Right atrium auricular region (tissue), 2 donors: ENCODE measurements at regions not wholly inside any gene's neighbourhood (a gene's known extent, or its start where the extent isn't known, plus 50 kb on each side); places are given as distances from the start of the nearest gene placed in this dataset.
"Not testable (repeated sequence)": the region's sequence is repeated elsewhere in the genome, so short reads cannot be mapped to it uniquely, and the experiment has no call there.

Experiments
- DNase-seq: peaks from one replicate; pipeline ENCODE4 v3.0.0-alpha.2; 2019; ENCODE audit warnings: low spot score
- H3K27ac ChIP-seq, 2 donors: fragments of 200-600 bp; sonication (generic); 1 replicate in 1 of 2; 2 replicates in 1 of 2; pipeline ENCODE4 v1.5.1; 2016 to 2019
- H3K27me3 ChIP-seq, 2 donors: fragments of 200-600 bp; sonication (generic); one replicate each; pipeline versions ENCODE4 v1.5.1 to v1.6.0; 2017 to 2019
- H3K36me3 ChIP-seq: fragments of 200-600 bp; sonication (generic); one replicate; pipeline ENCODE4 v1.5.1; 2016
- H3K4me1 ChIP-seq, 2 donors: fragments of 200-600 bp; sonication (generic); one replicate each; pipeline versions ENCODE4 v1.5.1 to v1.6.0; 2017 to 2019
- H3K4me3 ChIP-seq, 2 donors: fragments of 200-600 bp; sonication (generic); 1 replicate in 1 of 2; 2 replicates in 1 of 2; pipeline ENCODE4 v1.5.1; 2017 to 2019; ENCODE audit warnings: mild to moderate bottlenecking in 1 of 2, moderate library complexity in 1 of 2
- H3K9me3 ChIP-seq, 2 donors: fragments of 200-600 bp; sonication (generic); one replicate each; pipeline ENCODE4 v1.5.1; 2019
- TF ChIP-seq, protein P1 (sequence below), 2 donors: fragments of 200-600 bp; sonication (generic); IDR thresholded peaks; one replicate each; pipeline ENCODE4 v1.5.1; 2019; ENCODE audit warnings: antibody characterized with exemption in 2 of 2

DNA sequence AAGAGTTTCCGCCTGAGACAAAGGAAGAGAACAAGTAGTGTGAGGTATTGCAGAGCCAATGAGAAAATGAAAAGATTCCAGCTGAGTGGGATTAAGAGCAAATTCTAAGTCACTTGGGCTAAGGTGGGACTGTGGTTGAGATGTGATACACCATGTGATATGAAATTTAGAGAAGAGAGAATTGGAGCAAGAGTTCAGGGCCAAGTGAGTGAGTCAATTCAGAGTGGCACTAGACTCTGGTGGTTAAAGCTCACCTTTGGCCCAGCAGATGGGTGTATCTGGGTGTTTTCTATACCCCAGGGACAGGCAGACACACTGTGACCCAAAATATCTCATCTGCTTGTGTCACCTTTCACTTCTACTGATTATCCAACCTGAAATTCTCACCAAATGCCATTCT is 368.1 kb downstream of the KCNN2 start:
- DNase-seq = no peak
- Histone ChIP-seq H3K27ac (no peak overlapping the region), H3K4me3 (no peak overlapping the region), H3K27me3 (no peaks in the 10 kb centered on the region), H3K36me3 (no peaks in the 10 kb centered on the region), H3K4me1 (no peaks in the 10 kb centered on the region), H3K9me3 (peaks cover 0 to 1% of the 10 kb centered on the region in 2 donors)
- TF ChIP-seq, protein P1, sequence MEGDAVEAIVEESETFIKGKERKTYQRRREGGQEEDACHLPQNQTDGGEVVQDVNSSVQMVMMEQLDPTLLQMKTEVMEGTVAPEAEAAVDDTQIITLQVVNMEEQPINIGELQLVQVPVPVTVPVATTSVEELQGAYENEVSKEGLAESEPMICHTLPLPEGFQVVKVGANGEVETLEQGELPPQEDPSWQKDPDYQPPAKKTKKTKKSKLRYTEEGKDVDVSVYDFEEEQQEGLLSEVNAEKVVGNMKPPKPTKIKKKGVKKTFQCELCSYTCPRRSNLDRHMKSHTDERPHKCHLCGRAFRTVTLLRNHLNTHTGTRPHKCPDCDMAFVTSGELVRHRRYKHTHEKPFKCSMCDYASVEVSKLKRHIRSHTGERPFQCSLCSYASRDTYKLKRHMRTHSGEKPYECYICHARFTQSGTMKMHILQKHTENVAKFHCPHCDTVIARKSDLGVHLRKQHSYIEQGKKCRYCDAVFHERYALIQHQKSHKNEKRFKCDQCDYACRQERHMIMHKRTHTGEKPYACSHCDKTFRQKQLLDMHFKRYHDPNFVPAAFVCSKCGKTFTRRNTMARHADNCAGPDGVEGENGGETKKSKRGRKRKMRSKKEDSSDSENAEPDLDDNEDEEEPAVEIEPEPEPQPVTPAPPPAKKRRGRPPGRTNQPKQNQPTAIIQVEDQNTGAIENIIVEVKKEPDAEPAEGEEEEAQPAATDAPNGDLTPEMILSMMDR (IDR thresholded peaks at IDR 0.05) = no peak

DNA sequence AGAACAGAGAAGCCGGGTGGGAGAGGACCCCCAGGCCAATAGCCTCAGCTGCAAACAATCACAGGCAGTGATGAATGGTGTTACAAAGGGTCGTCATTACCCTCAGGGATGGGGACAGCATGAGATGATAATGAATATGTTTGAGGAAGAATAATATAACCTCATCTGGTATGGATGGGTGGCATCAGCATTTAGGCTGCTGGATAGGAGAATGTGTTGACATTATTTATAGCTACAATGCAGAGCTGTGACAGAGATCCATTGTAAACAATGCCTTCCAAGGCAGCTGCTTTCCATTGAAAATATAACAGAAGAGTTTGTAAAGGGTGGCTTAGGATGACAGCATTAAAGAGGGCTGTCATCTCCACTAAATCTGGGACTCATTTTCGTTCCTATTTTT is 365.5 kb downstream of the KCNN2 start:
- H3K4me3 ChIP-seq = no peak overlapping the region
- no peaks in the 10 kb centered on the region for H3K4me1 ChIP-seq
- TF ChIP-seq, protein P1 (IDR thresholded peaks at IDR 0.05) = no peak

DNA sequence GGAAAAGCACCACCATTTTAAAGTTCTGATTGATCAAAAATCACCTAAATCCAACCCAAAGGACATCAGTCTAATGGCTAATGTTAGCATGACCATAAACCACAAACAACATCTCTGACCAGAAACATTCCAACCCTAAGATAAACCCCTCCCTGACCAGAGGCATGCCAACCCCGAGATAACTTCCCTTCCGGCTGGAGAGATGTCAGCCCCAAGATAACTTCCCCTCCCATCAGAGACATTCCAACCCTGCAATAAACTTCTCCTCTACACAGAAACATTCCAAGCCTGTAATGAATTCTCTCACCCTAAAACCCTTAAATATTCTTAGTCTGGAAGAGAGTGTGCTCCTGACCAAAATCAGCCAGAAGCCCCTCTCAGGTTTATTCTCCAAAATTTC is 364.3 kb downstream of the KCNN2 start:
- H3K36me3 ChIP-seq = no peaks in the 10 kb centered on the region
- no peaks in the 10 kb centered on the region for H3K4me1 ChIP-seq
- TF ChIP-seq, protein P1 (IDR thresholded peaks at IDR 0.05) = no peak

More for the DNA sequence above, 365.5 kb downstream of the KCNN2 start:
- DNase-seq = no peak
- no peaks in the 10 kb centered on the region for H3K27me3 ChIP-seq
- no peaks in the 10 kb centered on the region for H3K9me3 ChIP-seq
- no peak overlapping the region for H3K27ac ChIP-seq
- H3K36me3 ChIP-seq = no peaks in the 10 kb centered on the region

DNA sequence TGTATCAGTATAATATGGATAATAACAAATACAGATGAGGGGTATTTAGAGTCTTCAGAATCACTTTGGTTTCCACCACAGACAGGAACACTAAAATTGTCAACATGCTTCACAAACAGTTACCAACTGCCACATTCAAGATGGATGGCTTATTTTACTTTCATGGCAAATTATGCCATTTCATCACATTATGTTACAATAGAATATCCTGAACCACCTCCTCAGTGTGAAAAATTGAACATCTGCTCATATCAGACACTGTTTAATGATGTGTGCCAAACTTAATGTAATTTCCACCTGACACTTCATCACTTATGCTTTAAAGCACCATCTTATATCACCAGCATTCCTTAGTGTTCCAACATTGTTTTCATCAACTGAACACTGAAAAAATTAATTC is 357.4 kb downstream of the KCNN2 start:
- no peak for DNase-seq
- TF ChIP-seq, protein P1 (IDR thresholded peaks at IDR 0.05) = no peak
- H3K4me3 ChIP-seq = no peak overlapping the region
- H3K4me1 ChIP-seq = no peaks in the 10 kb centered on the region
- no peak overlapping the region for H3K27ac ChIP-seq
- no peaks in the 10 kb centered on the region for H3K27me3 ChIP-seq
- peaks cover 0 to 18% of the 10 kb centered on the region in 2 donors for H3K9me3 ChIP-seq
- no peaks in the 10 kb centered on the region for H3K36me3 ChIP-seq

More for the DNA sequence above, 364.3 kb downstream of the KCNN2 start:
- Histone ChIP-seq H3K27me3 (no peaks in the 10 kb centered on the region), H3K4me3 (no peak overlapping the region), H3K9me3 (no peaks in the 10 kb centered on the region), H3K27ac (no peak overlapping the region)
- no peak for DNase-seq

DNA sequence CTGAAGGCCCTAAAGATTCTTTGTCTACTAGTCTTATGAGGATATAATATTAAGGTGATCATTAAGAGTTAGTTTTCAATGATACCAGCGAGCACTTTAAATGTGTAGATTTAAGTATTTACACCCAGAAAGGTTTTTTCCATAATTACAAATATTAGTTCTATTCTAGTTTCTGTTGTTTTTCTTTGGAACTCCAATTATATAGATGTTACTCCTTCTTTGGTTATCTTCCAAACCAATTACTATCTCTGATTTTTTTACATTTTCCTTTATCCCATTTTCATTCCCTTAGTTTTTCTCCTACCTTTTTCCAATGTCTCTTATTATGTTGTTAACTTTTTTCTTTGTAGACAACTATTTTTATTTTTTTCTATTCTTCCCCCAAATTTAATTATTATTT is 355.1 kb downstream of the KCNN2 start:
- Histone ChIP-seq H3K4me3 (no peak overlapping the region), H3K9me3 (peaks cover 0 to 18% of the 10 kb centered on the region in 2 donors), H3K27ac (no peak overlapping the region), H3K27me3 (no peaks in the 10 kb centered on the region), H3K36me3 (no peaks in the 10 kb centered on the region), H3K4me1 (no peaks in the 10 kb centered on the region)
- TF ChIP-seq, protein P1 (IDR thresholded peaks at IDR 0.05) = no peak
- DNase-seq = no peak

DNA sequence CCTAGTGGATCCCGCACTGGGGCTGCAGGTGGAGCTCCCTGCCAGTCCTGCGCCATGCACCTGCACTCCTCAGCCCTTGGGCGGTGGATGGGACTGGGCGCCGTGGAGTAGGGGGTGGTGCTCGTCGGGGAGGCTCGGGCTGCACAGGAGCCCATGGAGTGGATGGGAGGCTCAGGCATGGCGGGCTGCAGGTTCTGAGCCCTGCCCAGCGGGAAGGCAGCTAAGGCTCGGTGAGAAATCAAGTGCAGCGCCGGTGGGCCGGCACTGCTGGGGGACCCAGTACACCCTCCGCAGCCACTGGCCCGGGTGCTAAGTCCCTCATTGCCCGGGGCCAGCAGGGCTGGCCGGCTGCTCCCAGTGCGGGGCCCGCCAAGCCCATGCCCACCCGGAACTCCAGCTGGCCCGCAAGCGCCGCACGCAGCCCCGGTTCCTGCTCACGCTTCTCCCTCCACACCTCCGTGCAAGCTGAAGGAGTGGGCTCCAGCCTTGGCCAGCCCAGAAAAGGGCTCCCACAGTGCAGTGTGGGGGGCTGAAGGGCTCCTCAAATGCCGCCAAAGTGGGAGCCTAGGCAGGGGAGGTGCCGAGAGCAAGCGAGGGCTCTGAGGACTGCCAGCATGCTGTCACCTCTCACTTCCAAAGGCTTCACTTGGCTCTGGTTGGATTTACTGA is 342.5 kb downstream of the KCNN2 start:
- H3K4me3 ChIP-seq, H3K27me3 ChIP-seq, DNase-seq, H3K9me3 ChIP-seq, H3K36me3 ChIP-seq, H3K27ac ChIP-seq, H3K4me1 ChIP-seq: not testable (repeated sequence)
